ENCODE measurements at regions not wholly inside any gene's neighbourhood (a gene's known extent, or its start where the extent isn't known, plus 50 kb on each side); places are given as distances from the start of the nearest gene placed in this dataset.

DNA sequence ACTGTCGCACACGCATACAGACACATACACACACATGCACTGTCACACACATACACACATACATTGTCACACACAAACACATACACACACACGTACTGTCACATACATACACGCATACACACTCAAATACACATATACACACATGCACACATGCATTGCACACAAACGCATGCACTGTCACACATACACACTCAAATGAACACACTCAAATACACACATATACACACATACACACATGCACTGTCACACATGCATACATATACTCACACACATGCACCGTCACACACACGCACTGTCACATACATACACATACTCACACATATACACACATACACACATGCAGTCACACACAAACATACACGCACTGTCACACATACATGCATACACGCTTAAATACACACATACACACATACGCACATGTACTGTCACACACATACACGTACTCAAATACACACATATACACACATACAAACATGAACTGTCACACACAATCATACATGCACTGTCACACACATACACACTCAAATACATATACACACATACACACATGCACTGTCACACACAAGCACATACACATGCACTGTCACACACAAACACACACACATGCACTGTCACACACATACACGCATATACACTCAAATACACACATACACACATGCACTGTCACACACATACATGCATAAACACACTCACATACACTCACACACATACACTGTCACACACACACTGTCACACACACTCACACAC, 548.6 kb upstream of the BTBD3 start:
- H3K9ac ChIP-seq (ENCODE audit: low read length): no peak overlapping the region
- H3K4me1 ChIP-seq (ENCODE audit: control insufficient read depth, insufficient read depth, low read length): no peaks in the 10 kb centered on the region
- no peaks in the 10 kb centered on the region for H3K9me3 ChIP-seq (ENCODE audit: control insufficient read depth, low read length)
- H3K4me3 ChIP-seq (ENCODE audit: low read length): no peak overlapping the region
- H3K36me3 ChIP-seq (ENCODE audit: control insufficient read depth, insufficient read depth, low read length): no peaks in the 10 kb centered on the region
- H3K27me3 ChIP-seq (ENCODE audit: control insufficient read depth, insufficient read depth, low read length): no peaks in the 10 kb centered on the region

DNA sequence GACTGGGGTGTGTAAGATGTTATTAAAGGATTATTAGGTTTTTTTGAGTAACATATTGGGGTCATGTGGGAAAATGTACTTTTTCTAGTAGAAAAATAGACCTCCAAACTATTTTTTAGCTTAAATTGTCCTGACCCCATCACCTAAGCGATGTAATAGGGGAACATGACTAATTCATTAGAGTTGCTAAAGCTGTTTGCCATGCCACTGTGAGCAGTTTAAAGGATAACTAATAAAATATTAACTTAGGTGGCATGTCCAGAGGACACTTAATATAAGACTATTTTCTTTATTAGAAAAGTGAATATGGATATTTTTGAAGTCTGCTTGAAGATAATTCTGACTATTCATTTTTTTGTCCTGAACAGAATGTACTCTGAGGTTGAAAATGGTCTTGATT, 545.9 kb upstream of the BTBD3 start:
- no peaks in the 10 kb centered on the region for H3K27me3 ChIP-seq (ENCODE audit: control insufficient read depth, insufficient read depth, low read length)
- no peaks in the 10 kb centered on the region for H3K4me1 ChIP-seq (ENCODE audit: control insufficient read depth, insufficient read depth, low read length)
- H3K4me3 ChIP-seq (ENCODE audit: low read length): no peak overlapping the region
- no peaks in the 10 kb centered on the region for H3K36me3 ChIP-seq (ENCODE audit: control insufficient read depth, insufficient read depth, low read length)
- no peak overlapping the region for H3K9ac ChIP-seq (ENCODE audit: low read length)
- no peaks in the 10 kb centered on the region for H3K9me3 ChIP-seq (ENCODE audit: control insufficient read depth, low read length)

DNA sequence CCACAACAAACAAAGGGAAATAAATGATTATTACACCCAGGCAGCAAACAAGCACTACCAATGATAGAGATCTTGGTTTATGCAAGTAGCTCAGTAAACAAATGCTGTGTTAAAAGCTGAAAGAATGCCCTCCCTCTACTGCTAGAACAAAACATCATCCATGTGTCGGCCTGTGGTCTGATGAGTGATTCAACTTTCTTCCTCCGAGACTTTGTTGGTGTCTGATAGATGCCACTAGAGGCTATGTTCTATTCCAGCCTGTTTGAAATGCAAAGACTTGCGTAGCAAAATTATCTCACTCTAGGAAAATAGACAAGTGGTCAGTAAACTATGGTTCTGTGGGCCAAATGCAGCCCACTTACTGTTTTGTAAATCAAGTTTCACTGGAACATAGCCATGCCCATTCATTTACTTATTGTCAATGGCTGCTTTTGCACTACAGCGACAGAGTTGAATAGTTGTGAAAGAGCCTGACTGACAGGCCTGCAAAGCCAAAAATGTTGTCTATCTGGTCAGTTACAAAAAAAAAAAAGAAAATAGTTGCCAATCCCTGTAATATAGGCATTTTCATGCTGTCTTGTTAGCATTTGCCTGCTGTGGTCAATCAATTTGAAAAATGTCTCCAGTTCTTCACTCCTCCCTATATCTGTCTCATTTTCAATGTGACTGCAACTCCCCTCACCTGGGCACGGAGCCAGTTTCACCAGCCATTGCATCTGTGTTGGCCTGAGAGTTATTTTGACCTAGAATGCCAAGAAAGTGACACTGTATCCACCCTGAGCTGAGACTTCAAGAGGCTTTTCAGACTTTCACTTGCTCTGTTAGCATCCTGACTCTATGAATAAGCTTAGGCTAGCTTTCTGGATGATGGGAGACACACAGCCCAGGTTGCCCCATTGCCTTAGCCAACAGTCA, 544.6 kb upstream of the BTBD3 start:
- Histone ChIP-seq H3K9ac (ENCODE audit: low read length) (no peak overlapping the region), H3K36me3 (ENCODE audit: control insufficient read depth, insufficient read depth, low read length) (no peaks in the 10 kb centered on the region), H3K4me3 (ENCODE audit: low read length) (no peak overlapping the region), H3K4me1 (ENCODE audit: control insufficient read depth, insufficient read depth, low read length) (no peaks in the 10 kb centered on the region), H3K27me3 (ENCODE audit: control insufficient read depth, insufficient read depth, low read length) (no peaks in the 10 kb centered on the region), H3K9me3 (ENCODE audit: control insufficient read depth, low read length) (no peaks in the 10 kb centered on the region)

DNA sequence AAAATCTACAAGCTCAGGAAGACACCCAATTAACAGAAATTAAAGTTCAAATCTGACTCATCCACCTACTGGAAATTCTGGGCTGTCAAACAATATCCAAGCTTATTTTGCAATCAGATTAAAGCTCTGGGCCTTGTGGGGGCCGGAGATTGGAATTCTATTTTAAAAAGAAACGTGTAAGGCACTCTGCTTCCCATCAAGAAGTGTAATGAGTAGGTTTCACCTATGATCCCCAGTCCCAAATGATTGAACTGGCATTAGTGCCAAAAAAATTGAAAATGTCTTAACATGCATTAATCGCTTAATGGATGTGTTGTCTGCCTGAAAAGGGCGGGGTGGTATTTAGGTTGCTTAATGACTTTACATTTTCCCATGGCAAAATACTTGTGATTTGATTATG, 542.4 kb upstream of the BTBD3 start:
- no peaks in the 10 kb centered on the region for H3K4me1 ChIP-seq (ENCODE audit: control insufficient read depth, insufficient read depth, low read length)
- no peak overlapping the region for H3K4me3 ChIP-seq (ENCODE audit: low read length)
- H3K36me3 ChIP-seq (ENCODE audit: control insufficient read depth, insufficient read depth, low read length): no peaks in the 10 kb centered on the region

DNA sequence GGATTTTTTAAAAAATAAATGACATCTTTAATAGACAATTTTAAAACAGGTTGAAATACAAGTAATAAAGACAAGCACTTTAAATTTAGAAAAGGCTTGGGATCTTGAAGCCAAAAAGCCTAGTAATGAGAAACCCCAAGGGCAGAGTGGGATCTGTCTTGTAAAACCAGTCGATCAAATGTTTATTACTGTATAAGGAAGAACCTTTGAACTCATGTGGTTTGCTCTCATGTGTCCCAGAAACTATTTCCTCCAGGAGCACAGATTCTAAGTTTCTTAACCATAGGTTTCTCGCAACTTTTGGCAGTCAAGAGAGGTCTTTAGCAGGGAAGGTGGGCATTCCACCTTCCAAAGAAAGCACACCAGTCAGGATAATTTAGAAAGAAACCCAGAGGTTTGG, 541.7 kb upstream of the BTBD3 start:
- Histone ChIP-seq H3K36me3 (ENCODE audit: control insufficient read depth, insufficient read depth, low read length) (no peaks in the 10 kb centered on the region), H3K9me3 (ENCODE audit: control insufficient read depth, low read length) (no peaks in the 10 kb centered on the region), H3K4me1 (ENCODE audit: control insufficient read depth, insufficient read depth, low read length) (no peaks in the 10 kb centered on the region), H3K4me3 (ENCODE audit: low read length) (no peak overlapping the region), H3K27me3 (ENCODE audit: control insufficient read depth, insufficient read depth, low read length) (peaks cover 3% of the 10 kb centered on the region), H3K9ac (ENCODE audit: low read length) (no peak overlapping the region)

More for the DNA sequence above, 542.4 kb upstream of the BTBD3 start:
- H3K9ac ChIP-seq (ENCODE audit: low read length): no peak overlapping the region
- H3K27me3 ChIP-seq (ENCODE audit: control insufficient read depth, insufficient read depth, low read length): peaks cover 3% of the 10 kb centered on the region
- no peaks in the 10 kb centered on the region for H3K9me3 ChIP-seq (ENCODE audit: control insufficient read depth, low read length)

DNA sequence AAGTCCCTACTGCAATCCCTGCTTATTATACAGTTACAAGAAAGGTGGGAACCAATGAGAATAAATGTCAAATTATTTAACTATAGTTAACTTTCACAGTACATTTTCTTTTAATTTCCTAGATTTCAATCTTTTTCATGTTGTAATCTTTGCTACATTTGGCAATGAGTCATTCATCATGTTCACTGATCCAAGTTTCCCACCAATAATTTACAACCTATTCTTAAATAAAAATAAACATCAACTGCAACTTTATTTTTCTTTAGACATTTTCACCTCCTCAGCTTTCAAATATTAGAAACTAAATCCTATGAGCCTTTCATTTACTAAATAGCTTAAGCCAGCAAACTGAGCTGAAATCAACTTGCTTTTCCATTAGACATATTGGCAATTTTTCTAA, 541.3 kb upstream of the BTBD3 start:
- Histone ChIP-seq H3K27me3 (ENCODE audit: control insufficient read depth, insufficient read depth, low read length) (peaks cover 3% of the 10 kb centered on the region), H3K9me3 (ENCODE audit: control insufficient read depth, low read length) (no peaks in the 10 kb centered on the region), H3K4me1 (ENCODE audit: control insufficient read depth, insufficient read depth, low read length) (no peaks in the 10 kb centered on the region), H3K9ac (ENCODE audit: low read length) (no peak overlapping the region), H3K36me3 (ENCODE audit: control insufficient read depth, insufficient read depth, low read length) (no peaks in the 10 kb centered on the region), H3K4me3 (ENCODE audit: low read length) (no peak overlapping the region)

DNA sequence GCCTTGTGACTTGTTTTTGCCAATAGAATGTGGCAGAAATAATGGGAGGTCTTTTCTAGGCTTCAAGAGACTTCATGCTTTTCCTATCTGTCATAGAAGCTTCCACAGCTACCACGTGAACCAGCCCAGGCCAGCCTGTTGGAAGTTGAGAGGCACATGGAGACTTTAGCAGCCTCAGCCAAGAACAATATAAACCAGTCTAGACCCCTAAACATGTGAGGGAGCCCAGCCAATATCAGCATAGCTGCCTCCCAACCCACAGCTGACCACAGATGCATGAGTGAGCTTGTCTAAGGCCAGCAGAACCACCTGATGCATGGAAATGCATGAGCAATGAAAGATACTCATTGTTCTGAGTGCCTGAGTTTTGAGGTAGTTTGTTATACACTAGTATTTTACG, 540.7 kb upstream of the BTBD3 start:
- no peaks in the 10 kb centered on the region for H3K4me1 ChIP-seq (ENCODE audit: control insufficient read depth, insufficient read depth, low read length)
- peaks cover 3% of the 10 kb centered on the region for H3K27me3 ChIP-seq (ENCODE audit: control insufficient read depth, insufficient read depth, low read length)
- H3K9me3 ChIP-seq (ENCODE audit: control insufficient read depth, low read length): no peaks in the 10 kb centered on the region
- H3K9ac ChIP-seq (ENCODE audit: low read length): no peak overlapping the region
- no peak overlapping the region for H3K4me3 ChIP-seq (ENCODE audit: low read length)
- no peaks in the 10 kb centered on the region for H3K36me3 ChIP-seq (ENCODE audit: control insufficient read depth, insufficient read depth, low read length)

DNA sequence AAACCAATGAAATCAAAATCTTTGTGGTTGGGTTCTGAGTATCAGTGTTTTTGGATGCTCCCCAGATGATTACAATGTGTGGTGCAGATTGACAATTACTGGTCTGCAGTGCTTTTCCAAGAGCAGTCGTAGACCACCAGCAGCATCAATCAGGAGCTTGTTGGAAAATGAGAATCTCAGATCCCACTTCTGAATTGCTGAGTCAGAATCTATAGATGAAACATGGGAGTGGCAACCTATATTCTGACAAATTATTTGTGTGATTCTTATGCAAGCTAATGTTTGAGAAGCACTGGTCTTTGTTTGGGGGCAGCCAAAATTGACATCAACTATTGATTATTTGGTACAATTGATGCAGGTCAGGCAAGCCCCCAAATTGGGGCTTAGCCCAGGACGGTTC, 539.9 kb upstream of the BTBD3 start:
- Histone ChIP-seq H3K9me3 (ENCODE audit: control insufficient read depth, low read length) (no peaks in the 10 kb centered on the region), H3K36me3 (ENCODE audit: control insufficient read depth, insufficient read depth, low read length) (no peaks in the 10 kb centered on the region), H3K9ac (ENCODE audit: low read length) (no peak overlapping the region), H3K27me3 (ENCODE audit: control insufficient read depth, insufficient read depth, low read length) (peaks cover 3% of the 10 kb centered on the region), H3K4me1 (ENCODE audit: control insufficient read depth, insufficient read depth, low read length) (no peaks in the 10 kb centered on the region), H3K4me3 (ENCODE audit: low read length) (no peak overlapping the region)

DNA sequence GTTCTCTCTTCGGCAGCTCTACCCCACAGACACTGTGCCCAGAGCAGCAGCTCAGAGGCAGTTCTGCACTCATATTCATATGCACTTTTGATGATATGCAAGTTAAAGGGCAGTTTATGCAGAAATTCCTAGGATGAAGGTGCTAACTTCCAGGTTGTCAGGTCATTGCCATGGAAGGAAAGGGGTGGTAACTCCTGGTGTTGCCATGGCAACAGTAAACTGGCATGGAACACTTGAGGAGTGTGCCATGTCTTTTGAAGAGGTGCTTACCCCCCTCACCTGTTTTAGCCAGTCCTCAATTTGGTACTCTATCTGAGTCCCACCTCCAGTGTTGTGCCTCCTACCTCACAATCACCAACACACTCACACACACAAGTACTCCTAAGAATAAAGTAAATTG, 539.4 kb upstream of the BTBD3 start:
- Histone ChIP-seq H3K27me3 (ENCODE audit: control insufficient read depth, insufficient read depth, low read length) (peaks cover 3% of the 10 kb centered on the region), H3K9me3 (ENCODE audit: control insufficient read depth, low read length) (no peaks in the 10 kb centered on the region), H3K36me3 (ENCODE audit: control insufficient read depth, insufficient read depth, low read length) (no peaks in the 10 kb centered on the region), H3K4me3 (ENCODE audit: low read length) (no peak overlapping the region), H3K4me1 (ENCODE audit: control insufficient read depth, insufficient read depth, low read length) (no peaks in the 10 kb centered on the region), H3K9ac (ENCODE audit: low read length) (no peak overlapping the region)

DNA sequence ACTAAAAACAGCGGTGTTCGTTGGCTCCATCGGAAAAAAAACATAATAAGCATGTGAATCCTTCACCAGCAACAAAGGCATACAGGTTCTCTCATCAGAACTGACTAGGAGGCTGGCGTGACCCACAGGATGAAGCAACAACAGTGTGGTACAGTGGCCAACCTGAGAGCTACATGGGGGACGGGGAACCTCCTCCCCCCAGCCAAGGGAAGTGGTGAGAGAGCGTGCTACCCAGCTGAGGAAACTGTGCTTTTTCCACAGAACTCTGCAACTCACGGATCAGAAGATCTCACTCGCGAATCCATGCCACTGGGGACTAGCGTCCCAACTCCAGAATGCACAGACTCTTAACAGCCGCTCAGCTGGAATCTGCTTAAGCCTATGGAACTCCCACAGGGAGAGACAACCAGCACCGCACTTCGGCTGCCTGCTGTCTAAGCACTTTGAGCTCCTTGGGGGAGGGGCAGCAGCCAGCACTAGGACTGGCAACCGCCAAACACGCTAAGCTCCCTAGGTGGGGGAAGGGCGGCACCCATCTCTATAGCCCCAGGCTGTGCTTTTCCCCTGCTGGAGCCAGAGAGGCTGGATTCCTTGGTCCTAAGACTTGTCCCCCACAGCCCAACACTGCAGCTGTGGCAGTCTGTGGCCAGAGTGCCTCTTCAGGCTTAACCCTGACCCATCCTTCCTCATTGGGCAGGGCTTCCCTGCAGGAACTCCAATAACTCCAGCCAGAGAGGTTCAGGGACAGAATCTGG, 538.3 kb upstream of the BTBD3 start:
- H3K36me3 ChIP-seq (ENCODE audit: control insufficient read depth, insufficient read depth, low read length): no peaks in the 10 kb centered on the region
- H3K27me3 ChIP-seq (ENCODE audit: control insufficient read depth, insufficient read depth, low read length): peaks cover 3% of the 10 kb centered on the region
- no peak overlapping the region for H3K4me3 ChIP-seq (ENCODE audit: low read length)
- no peak overlapping the region for H3K9ac ChIP-seq (ENCODE audit: low read length)
- no peaks in the 10 kb centered on the region for H3K9me3 ChIP-seq (ENCODE audit: control insufficient read depth, low read length)
- H3K4me1 ChIP-seq (ENCODE audit: control insufficient read depth, insufficient read depth, low read length): no peaks in the 10 kb centered on the region

DNA sequence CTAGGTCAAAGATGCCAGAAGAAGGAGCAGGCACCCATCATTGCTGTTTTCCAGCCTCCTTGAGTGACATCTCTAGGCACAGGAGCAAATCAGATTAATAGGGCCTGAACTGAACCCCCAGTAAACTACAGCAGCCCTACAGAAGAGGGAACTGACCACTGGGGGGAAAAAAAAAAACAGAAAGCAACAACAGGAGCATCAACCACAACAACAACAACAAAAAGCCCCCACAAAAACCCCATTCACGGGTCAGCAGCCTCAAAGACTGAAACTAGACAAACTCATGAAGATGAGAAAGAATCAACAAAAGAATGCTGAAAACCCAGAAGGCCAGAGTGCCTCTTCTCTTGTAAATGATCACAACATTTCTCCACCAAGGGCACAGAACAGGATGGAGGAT, 537.4 kb upstream of the BTBD3 start:
- no peaks in the 10 kb centered on the region for H3K36me3 ChIP-seq (ENCODE audit: control insufficient read depth, insufficient read depth, low read length)

More for the DNA sequence above, 537.4 kb upstream of the BTBD3 start:
- H3K9ac ChIP-seq (ENCODE audit: low read length): no peak overlapping the region
- H3K4me3 ChIP-seq (ENCODE audit: low read length): no peak overlapping the region
- no peaks in the 10 kb centered on the region for H3K4me1 ChIP-seq (ENCODE audit: control insufficient read depth, insufficient read depth, low read length)
- no peaks in the 10 kb centered on the region for H3K9me3 ChIP-seq (ENCODE audit: control insufficient read depth, low read length)
- H3K27me3 ChIP-seq (ENCODE audit: control insufficient read depth, insufficient read depth, low read length): peaks cover 3% of the 10 kb centered on the region

All from mucosa of stomach (tissue), 1 donor.